ENCODE measurements at regions not wholly inside any gene's neighbourhood (a gene's known extent, or its start where the extent isn't known, plus 50 kb on each side); places are given as distances from the start of the nearest gene placed in this dataset.

- Histone ChIP-seq H3K9ac (no peak overlapping the region), H3K36me3 (ENCODE audit: insufficient read depth) (no peaks in the 10 kb centered on the region), H4K20me1 (ENCODE audit: insufficient read depth) (no peaks in the 10 kb centered on the region), H3K4me1 (ENCODE audit: low read depth, poor library complexity, severe bottlenecking) (no peaks in the 10 kb centered on the region), H3K79me2 (ENCODE audit: insufficient read depth, low read depth) (no peaks in the 10 kb centered on the region), H3K4me3 (IDR thresholded peaks at IDR 0.05; ENCODE audit: insufficient read depth, low read depth, low read length) (no peak overlapping the region), H3K4me2 (no peak overlapping the region), H3K27ac (no peak overlapping the region), H3K27me3 (ENCODE audit: insufficient read depth, low read depth) (no peaks in the 10 kb centered on the region), H2AFZ (ENCODE audit: low read depth) (no peak overlapping the region)
- no peak for TF ChIP-seq CTCF (conservative IDR thresholded peaks at IDR 0.05; ENCODE audit: low read depth, low read length)
Measured at GRCh38 chr21:38741092-38741949, 64.4 kb upstream of the ETS2 start.

GRCh38 chr21:38741950-38742256 lies 63.8 kb upstream of the ETS2 start:
- Histone ChIP-seq H3K4me1 (ENCODE audit: low read depth, poor library complexity, severe bottlenecking) (no peaks in the 10 kb centered on the region), H3K27ac (no peak overlapping the region), H3K79me2 (ENCODE audit: insufficient read depth, low read depth) (no peaks in the 10 kb centered on the region), H3K4me3 (IDR thresholded peaks at IDR 0.05; ENCODE audit: insufficient read depth, low read depth, low read length) (no peak overlapping the region), H4K20me1 (ENCODE audit: insufficient read depth) (no peaks in the 10 kb centered on the region), H3K27me3 (ENCODE audit: insufficient read depth, low read depth) (no peaks in the 10 kb centered on the region), H2AFZ (ENCODE audit: low read depth) (no peak overlapping the region), H3K4me2 (no peak overlapping the region), H3K9ac (no peak overlapping the region), H3K36me3 (ENCODE audit: insufficient read depth) (no peaks in the 10 kb centered on the region)
- no peak for TF ChIP-seq CTCF (conservative IDR thresholded peaks at IDR 0.05; ENCODE audit: low read depth, low read length)

GRCh38 chr21:38742580-38743260 lies 63.0 kb upstream of the ETS2 start:
- no peaks in the 10 kb centered on the region for H3K79me2 ChIP-seq (ENCODE audit: insufficient read depth, low read depth)
- no peaks in the 10 kb centered on the region for H3K4me1 ChIP-seq (ENCODE audit: low read depth, poor library complexity, severe bottlenecking)
- no peak for TF ChIP-seq CTCF (conservative IDR thresholded peaks at IDR 0.05; ENCODE audit: low read depth, low read length)
- no peaks in the 10 kb centered on the region for H3K27me3 ChIP-seq (ENCODE audit: insufficient read depth, low read depth)
- H3K4me3 ChIP-seq (IDR thresholded peaks at IDR 0.05; ENCODE audit: insufficient read depth, low read depth, low read length) = no peak overlapping the region
- H3K4me2 ChIP-seq = no peak overlapping the region
- no peak overlapping the region for H3K27ac ChIP-seq
- no peaks in the 10 kb centered on the region for H4K20me1 ChIP-seq (ENCODE audit: insufficient read depth)
- H3K9ac ChIP-seq = no peak overlapping the region
- H2AFZ ChIP-seq (ENCODE audit: low read depth) = no peak overlapping the region
- no peaks in the 10 kb centered on the region for H3K36me3 ChIP-seq (ENCODE audit: insufficient read depth)

- Histone ChIP-seq H3K79me2 (ENCODE audit: insufficient read depth, low read depth) (no peaks in the 10 kb centered on the region), H3K4me3 (IDR thresholded peaks at IDR 0.05; ENCODE audit: insufficient read depth, low read depth, low read length) (no peak overlapping the region), H2AFZ (ENCODE audit: low read depth) (no peak overlapping the region), H3K36me3 (ENCODE audit: insufficient read depth) (no peaks in the 10 kb centered on the region), H3K4me2 (no peak overlapping the region), H3K4me1 (ENCODE audit: low read depth, poor library complexity, severe bottlenecking) (no peaks in the 10 kb centered on the region), H3K9ac (no peak overlapping the region), H3K27me3 (ENCODE audit: insufficient read depth, low read depth) (no peaks in the 10 kb centered on the region), H3K27ac (no peak overlapping the region), H4K20me1 (ENCODE audit: insufficient read depth) (no peaks in the 10 kb centered on the region)
- no peak for TF ChIP-seq CTCF (conservative IDR thresholded peaks at IDR 0.05; ENCODE audit: low read depth, low read length)
Measured at GRCh38 chr21:38743772-38744529, 61.8 kb upstream of the ETS2 start.

Data from KMS-11 (cell line).